ENCODE measurements at regions not wholly inside any gene's neighbourhood (a gene's known extent, or its start where the extent isn't known, plus 50 kb on each side); places are given as distances from the start of the nearest gene placed in this dataset.

GRCh38 chr4:10917566-10917965, 233.0 kb upstream of the CLNK start:
- no peak for DNase-seq
- H3K9me3 ChIP-seq, result no peaks in the 10 kb centered on the region
- no peak for TF ChIP-seq POLR2A (IDR thresholded peaks at IDR 0.05)
- H3K27ac ChIP-seq, result no peak overlapping the region
- H3K4me1 ChIP-seq, result no peaks in the 10 kb centered on the region
- no peaks in the 10 kb centered on the region for H3K27me3 ChIP-seq
- no peaks in the 10 kb centered on the region for H3K36me3 ChIP-seq
- no peak overlapping the region for H3K4me3 ChIP-seq

GRCh38 chr4:10898072-10898471, 213.5 kb upstream of the CLNK start:
- DNase-seq, result no peak
- Histone ChIP-seq H3K27me3 (no peaks in the 10 kb centered on the region), H3K36me3 (no peaks in the 10 kb centered on the region), H3K4me3 (no peak overlapping the region), H3K4me1 (no peaks in the 10 kb centered on the region), H3K27ac (no peak overlapping the region), H3K9me3 (no peaks in the 10 kb centered on the region)
- TF ChIP-seq CTCF (IDR thresholded peaks at IDR 0.05) (no peak), POLR2A (IDR thresholded peaks at IDR 0.05) (no peak)

DNA sequence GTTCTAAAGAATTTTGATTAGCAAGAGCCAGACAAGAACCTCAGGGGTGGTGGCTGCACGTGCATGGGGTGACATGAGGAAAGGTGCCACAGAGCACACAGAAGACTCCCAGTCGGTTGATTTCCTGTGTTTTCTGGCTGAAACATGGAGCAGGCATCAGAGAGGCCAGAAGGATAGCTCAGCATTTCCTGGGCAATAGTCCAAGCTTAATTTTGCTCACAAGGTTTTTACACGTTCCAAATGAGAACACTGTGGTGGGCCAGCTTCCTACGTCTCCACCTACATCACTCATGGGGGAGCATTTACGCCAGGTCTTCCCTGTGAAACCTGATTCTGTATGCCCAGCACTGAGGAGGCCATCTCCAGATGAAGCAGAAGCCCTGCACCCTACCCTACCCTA, 212.5 kb upstream of the CLNK start:
- Histone ChIP-seq H3K4me1 (no peaks in the 10 kb centered on the region), H3K27ac (no peak overlapping the region), H3K4me3 (no peak overlapping the region), H3K9me3 (no peaks in the 10 kb centered on the region), H3K36me3 (no peaks in the 10 kb centered on the region), H3K27me3 (no peaks in the 10 kb centered on the region)
- DNase-seq, result no peak
- no peak for TF ChIP-seq POLR2A (IDR thresholded peaks at IDR 0.05)
- no peak for TF ChIP-seq CTCF (IDR thresholded peaks at IDR 0.05)

DNA sequence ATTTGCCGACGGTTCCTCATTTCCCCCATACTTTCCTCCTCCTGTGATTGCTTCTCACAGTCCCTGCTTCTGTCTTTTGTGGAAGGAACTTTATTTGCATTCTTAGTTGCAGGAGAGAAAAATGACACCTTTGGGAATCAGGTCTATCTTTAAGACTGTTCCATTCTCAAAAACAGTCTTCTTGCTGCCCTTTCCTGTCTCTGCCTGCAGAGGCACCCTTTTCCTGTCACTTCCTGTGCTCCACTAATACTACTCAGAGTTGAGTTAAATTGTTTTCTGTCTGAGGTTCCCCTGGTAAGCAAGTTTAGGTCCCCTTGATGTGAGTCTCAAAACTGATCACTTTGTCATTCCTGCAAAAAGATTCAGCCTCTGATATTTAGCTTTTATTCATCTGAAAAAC, 208.8 kb upstream of the CLNK start:
- DNase-seq, result no peak
- no peak overlapping the region for H3K4me3 ChIP-seq
- H3K36me3 ChIP-seq, result no peaks in the 10 kb centered on the region
- H3K27ac ChIP-seq, result no peak overlapping the region
- no peaks in the 10 kb centered on the region for H3K9me3 ChIP-seq
- TF ChIP-seq CTCF (IDR thresholded peaks at IDR 0.05) (peak in 5 of 6 experiments; percentile 13 to 26 (median 21)), POLR2A (IDR thresholded peaks at IDR 0.05) (no peak)
- no peaks in the 10 kb centered on the region for H3K4me1 ChIP-seq
- H3K27me3 ChIP-seq, result no peaks in the 10 kb centered on the region

DNA sequence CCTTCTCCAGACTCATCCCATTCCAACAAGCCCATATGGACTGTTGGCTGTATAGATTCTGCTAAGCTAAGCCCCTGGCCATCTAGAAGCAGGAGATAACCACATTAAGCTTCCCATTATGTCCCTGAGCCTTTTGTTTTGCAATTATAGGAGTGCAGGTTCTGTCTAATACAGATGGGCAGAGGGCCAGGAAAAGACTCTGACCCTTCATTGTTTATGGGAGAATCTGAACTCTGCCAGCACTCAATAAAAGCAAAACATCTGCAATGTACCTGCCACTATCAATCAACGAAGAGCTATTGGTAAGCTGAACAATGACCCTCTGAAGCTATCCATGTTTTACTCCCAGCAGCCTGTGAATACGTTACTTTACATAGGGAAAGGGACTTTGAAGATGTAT, 207.3 kb upstream of the CLNK start:
- Histone ChIP-seq H3K27ac (no peak overlapping the region), H3K4me3 (no peak overlapping the region), H3K27me3 (no peaks in the 10 kb centered on the region), H3K36me3 (no peaks in the 10 kb centered on the region), H3K9me3 (no peaks in the 10 kb centered on the region), H3K4me1 (no peaks in the 10 kb centered on the region)
- DNase-seq, result no peak
- TF ChIP-seq POLR2A (IDR thresholded peaks at IDR 0.05), result no peak

GRCh38 chr4:10889819-10890218, 205.3 kb upstream of the CLNK start:
- Histone ChIP-seq H3K9me3 (no peaks in the 10 kb centered on the region), H3K36me3 (no peaks in the 10 kb centered on the region), H3K4me1 (no peaks in the 10 kb centered on the region), H3K4me3 (no peak overlapping the region), H3K27ac (no peak overlapping the region), H3K27me3 (no peaks in the 10 kb centered on the region)
- TF ChIP-seq CTCF (IDR thresholded peaks at IDR 0.05), result no peak
- no peak for TF ChIP-seq POLR2A (IDR thresholded peaks at IDR 0.05)
- no peak for DNase-seq

DNA sequence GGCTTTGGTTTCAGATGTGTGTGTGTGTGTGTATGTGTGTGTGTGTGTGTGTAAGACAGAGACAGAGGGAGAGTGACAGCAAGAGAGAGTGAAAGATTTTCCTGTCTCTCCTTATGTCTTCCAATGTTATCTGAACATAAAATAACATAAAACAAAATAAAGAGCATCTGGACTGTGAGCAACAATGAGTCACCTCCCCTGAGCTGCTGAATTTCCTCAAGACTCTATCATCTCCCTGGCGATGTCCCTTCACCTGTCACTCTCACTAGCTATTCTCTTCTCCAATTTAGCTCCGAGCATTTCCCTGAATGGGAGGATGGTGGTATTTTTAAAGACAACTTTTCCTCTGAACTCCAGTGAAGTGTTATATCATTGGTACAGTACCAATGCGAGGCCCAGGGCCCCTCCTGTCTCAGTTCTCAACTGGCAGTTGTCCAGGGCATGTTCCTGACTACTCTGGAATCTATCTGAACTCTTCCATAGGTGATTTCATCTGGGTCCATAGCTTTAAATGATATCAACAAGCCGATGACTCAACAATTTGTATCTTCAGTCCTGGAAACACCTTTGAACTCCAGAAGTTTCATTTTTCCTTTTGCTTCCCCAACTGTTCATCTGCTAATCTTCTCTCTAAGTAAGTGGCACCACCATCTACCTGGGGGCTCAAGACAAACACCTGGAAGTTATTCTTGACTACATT, 195.0 kb upstream of the CLNK start:
- Histone ChIP-seq H3K4me1 (no peaks in the 10 kb centered on the region), H3K27me3 (no peaks in the 10 kb centered on the region), H3K4me3 (no peak overlapping the region), H3K27ac (peak overlapping the region in 1 of 4 donors; percentile 16), H3K36me3 (no peaks in the 10 kb centered on the region), H3K9me3 (no peaks in the 10 kb centered on the region)
- peak in 1 of 3 donors; percentile 49 for DNase-seq
- TF ChIP-seq CTCF (IDR thresholded peaks at IDR 0.05) (no peak), POLR2A (IDR thresholded peaks at IDR 0.05) (no peak)
